ENCODE measurements at regions not wholly inside any gene's neighbourhood (a gene's known extent, or its start where the extent isn't known, plus 50 kb on each side); places are given as distances from the start of the nearest gene placed in this dataset.

GRCh38 chr10:4494551-4494950 lies 331.5 kb upstream of the AKR1E2 start:
- intact Hi-C loops (cut with micrococcal nuclease), result no loop called here
- TF ChIP-seq, protein P1, sequence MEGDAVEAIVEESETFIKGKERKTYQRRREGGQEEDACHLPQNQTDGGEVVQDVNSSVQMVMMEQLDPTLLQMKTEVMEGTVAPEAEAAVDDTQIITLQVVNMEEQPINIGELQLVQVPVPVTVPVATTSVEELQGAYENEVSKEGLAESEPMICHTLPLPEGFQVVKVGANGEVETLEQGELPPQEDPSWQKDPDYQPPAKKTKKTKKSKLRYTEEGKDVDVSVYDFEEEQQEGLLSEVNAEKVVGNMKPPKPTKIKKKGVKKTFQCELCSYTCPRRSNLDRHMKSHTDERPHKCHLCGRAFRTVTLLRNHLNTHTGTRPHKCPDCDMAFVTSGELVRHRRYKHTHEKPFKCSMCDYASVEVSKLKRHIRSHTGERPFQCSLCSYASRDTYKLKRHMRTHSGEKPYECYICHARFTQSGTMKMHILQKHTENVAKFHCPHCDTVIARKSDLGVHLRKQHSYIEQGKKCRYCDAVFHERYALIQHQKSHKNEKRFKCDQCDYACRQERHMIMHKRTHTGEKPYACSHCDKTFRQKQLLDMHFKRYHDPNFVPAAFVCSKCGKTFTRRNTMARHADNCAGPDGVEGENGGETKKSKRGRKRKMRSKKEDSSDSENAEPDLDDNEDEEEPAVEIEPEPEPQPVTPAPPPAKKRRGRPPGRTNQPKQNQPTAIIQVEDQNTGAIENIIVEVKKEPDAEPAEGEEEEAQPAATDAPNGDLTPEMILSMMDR (IDR thresholded peaks at IDR 0.05; ENCODE audit: unreplicated experiment), result no peak
- Mint-ChIP-seq H3K4me1 (ENCODE audit: insufficient read depth, unreplicated experiment) (peaks cover 12% of the 10 kb centered on the region), H3K4me3 (ENCODE audit: unreplicated experiment) (no peak overlapping the region), H3K9me3 (ENCODE audit: unreplicated experiment) (no peaks in the 10 kb centered on the region), H3K27me3 (ENCODE audit: insufficient read depth, unreplicated experiment) (no peaks in the 10 kb centered on the region), H3K36me3 (ENCODE audit: insufficient read depth, unreplicated experiment) (no peaks in the 10 kb centered on the region), H3K27ac (ENCODE audit: low read depth, unreplicated experiment) (no peak overlapping the region)
- ChIA-PET POLR2A (no interaction called here), CTCF (no interaction called here)
- BruUV-seq (replicated peaks), result no TSS peak
- no peak for DNase-seq (ENCODE audit: unreplicated experiment)

GRCh38 chr10:4492202-4492601 lies 333.8 kb upstream of the AKR1E2 start:
- ChIA-PET CTCF (no interaction called here), POLR2A (no interaction called here)
- no TSS peak for BruUV-seq (replicated peaks)
- Mint-ChIP-seq H3K27me3 (ENCODE audit: insufficient read depth, unreplicated experiment) (no peaks in the 10 kb centered on the region), H3K9me3 (ENCODE audit: unreplicated experiment) (no peaks in the 10 kb centered on the region), H3K27ac (ENCODE audit: low read depth, unreplicated experiment) (no peak overlapping the region), H3K4me3 (ENCODE audit: unreplicated experiment) (no peak overlapping the region), H3K36me3 (ENCODE audit: insufficient read depth, unreplicated experiment) (no peaks in the 10 kb centered on the region), H3K4me1 (ENCODE audit: insufficient read depth, unreplicated experiment) (no peaks in the 10 kb centered on the region)
- DNase-seq (ENCODE audit: unreplicated experiment), result no peak
- intact Hi-C loops (cut with micrococcal nuclease), result no loop called here
- TF ChIP-seq, protein P1 (IDR thresholded peaks at IDR 0.05; ENCODE audit: unreplicated experiment), result no peak

DNA sequence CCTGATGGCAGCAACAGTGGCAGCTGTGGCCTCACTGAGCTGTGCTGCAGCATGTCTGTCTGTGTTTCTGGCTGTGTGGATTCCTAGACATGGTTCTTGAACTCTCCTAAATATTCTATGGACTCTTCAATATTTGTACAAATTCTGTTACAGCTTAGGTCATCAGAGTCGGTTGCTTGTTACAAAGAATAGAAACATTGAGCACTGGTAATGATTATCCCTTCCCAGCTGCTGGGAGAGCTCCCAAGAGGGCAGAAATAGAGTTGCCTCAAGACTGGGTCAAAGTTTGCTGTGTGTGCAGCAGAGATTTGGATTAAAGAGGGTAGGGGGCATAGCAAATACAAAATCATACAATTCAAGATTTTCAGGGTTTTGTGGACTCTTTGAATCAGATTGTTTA lies 337.1 kb upstream of the AKR1E2 start:
- no peak overlapping the region for H3K27ac Mint-ChIP-seq (ENCODE audit: low read depth, unreplicated experiment)

DNA sequence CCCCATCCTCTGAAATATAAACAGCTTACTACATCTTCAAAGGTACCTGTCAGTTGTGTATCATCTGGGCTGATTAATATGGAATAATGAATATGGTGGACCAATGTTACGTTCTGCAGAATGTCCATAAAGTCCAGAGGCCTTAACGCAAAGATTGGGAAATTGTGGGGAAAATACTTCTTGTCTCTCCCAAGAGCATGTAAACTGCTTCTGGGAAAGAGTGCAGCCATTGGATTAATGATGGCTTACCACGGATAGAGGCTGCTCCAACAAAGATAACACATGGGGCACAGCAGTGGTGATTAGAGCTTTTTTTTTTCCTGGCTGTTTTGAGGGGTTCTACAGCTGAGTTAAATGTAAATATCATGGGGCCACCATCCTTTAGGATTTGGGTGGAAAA lies 340.4 kb upstream of the AKR1E2 start:
- no peak for DNase-seq (ENCODE audit: unreplicated experiment)
- POLR2A ChIA-PET, result interaction anchor here (1.0 kb wide), 1 partner anchor 14 kb away, joined by 3 read pairs; no protein-coding TSS in a partner anchor
- H3K27ac Mint-ChIP-seq (ENCODE audit: low read depth, unreplicated experiment), result no peak overlapping the region
- H3K4me1 Mint-ChIP-seq (ENCODE audit: insufficient read depth, unreplicated experiment), result no peaks in the 10 kb centered on the region
- H3K27me3 Mint-ChIP-seq (ENCODE audit: insufficient read depth, unreplicated experiment), result no peaks in the 10 kb centered on the region
- H3K36me3 Mint-ChIP-seq (ENCODE audit: insufficient read depth, unreplicated experiment), result no peaks in the 10 kb centered on the region
- no peak overlapping the region for H3K4me3 Mint-ChIP-seq (ENCODE audit: unreplicated experiment)
- H3K9me3 Mint-ChIP-seq (ENCODE audit: unreplicated experiment), result no peaks in the 10 kb centered on the region
- intact Hi-C loops (cut with micrococcal nuclease), result no loop called here
- BruUV-seq (replicated peaks), result no TSS peak
- TF ChIP-seq, protein P1 (IDR thresholded peaks at IDR 0.05; ENCODE audit: unreplicated experiment), result no peak
- CTCF ChIA-PET, result interaction anchor here (0.7 to 0.9 kb wide), 2 partner anchors 15 to 410 kb away, joined by 3 to 4 read pairs; no protein-coding TSS in a partner anchor

More for the DNA sequence above, 337.1 kb upstream of the AKR1E2 start:
- no peaks in the 10 kb centered on the region for H3K4me1 Mint-ChIP-seq (ENCODE audit: insufficient read depth, unreplicated experiment)
- ChIA-PET CTCF (interaction anchor here (0.6 to 1.1 kb wide), 3 partner anchors 27 to 33 kb away, joined by 3 to 4 read pairs (median 3); no protein-coding TSS in a partner anchor), POLR2A (interaction anchor here (1.1 kb wide), 1 partner anchor 13 kb away, joined by 3 read pairs; no protein-coding TSS in a partner anchor)
- no peaks in the 10 kb centered on the region for H3K27me3 Mint-ChIP-seq (ENCODE audit: insufficient read depth, unreplicated experiment)
- TF ChIP-seq, protein P1 (IDR thresholded peaks at IDR 0.05; ENCODE audit: unreplicated experiment), result no peak
- H3K9me3 Mint-ChIP-seq (ENCODE audit: unreplicated experiment), result no peaks in the 10 kb centered on the region
- H3K36me3 Mint-ChIP-seq (ENCODE audit: insufficient read depth, unreplicated experiment), result no peaks in the 10 kb centered on the region
- BruUV-seq (replicated peaks), result no TSS peak
- intact Hi-C loops (cut with micrococcal nuclease), result no loop called here
- no peak for DNase-seq (ENCODE audit: unreplicated experiment)
- H3K4me3 Mint-ChIP-seq (ENCODE audit: unreplicated experiment), result no peak overlapping the region
